Muscle of back (tissue), 3 donors: ENCODE measurements at regions not wholly inside any gene's neighbourhood (a gene's known extent, or its start where the extent isn't known, plus 50 kb on each side); places are given as distances from the start of the nearest gene placed in this dataset.
"Not testable (repeated sequence)": the region's sequence is repeated elsewhere in the genome, so short reads cannot be mapped to it uniquely, and the experiment has no call there.

Experiments
- DNase-seq, 3 donors: peaks; one replicate each; pipeline versions ENCODE4 v3.0.0 to v3.0.0-alpha.2; 2013

GRCh38 chrX:122301491-122301890 lies 882.6 kb upstream of the GRIA3 start:
- DNase-seq: peak in 2 of 3 donors; percentile 6 to 52

GRCh38 chrX:122303761-122304160 lies 880.3 kb upstream of the GRIA3 start:
- no peak for DNase-seq

DNA sequence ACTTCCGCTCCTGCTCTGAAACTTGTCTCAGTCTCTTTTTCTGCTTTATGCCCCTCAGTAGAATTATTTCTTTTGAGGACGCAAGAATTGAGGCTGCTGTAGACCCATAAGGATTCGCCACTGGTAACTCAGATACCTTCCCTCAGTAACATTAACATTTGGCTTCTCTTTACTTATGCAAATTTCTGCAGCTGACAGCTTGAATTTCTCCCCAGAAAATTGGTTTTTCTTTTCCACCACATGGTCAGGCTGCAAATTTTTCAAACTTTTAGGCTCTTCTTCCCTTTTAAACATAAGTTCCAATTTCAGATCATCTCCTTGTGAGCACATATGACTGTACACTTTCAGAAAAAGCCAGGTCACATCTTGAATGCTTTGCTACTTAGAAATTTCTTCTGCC lies 839.3 kb upstream of the GRIA3 start:
- DNase-seq: no peak

DNA sequence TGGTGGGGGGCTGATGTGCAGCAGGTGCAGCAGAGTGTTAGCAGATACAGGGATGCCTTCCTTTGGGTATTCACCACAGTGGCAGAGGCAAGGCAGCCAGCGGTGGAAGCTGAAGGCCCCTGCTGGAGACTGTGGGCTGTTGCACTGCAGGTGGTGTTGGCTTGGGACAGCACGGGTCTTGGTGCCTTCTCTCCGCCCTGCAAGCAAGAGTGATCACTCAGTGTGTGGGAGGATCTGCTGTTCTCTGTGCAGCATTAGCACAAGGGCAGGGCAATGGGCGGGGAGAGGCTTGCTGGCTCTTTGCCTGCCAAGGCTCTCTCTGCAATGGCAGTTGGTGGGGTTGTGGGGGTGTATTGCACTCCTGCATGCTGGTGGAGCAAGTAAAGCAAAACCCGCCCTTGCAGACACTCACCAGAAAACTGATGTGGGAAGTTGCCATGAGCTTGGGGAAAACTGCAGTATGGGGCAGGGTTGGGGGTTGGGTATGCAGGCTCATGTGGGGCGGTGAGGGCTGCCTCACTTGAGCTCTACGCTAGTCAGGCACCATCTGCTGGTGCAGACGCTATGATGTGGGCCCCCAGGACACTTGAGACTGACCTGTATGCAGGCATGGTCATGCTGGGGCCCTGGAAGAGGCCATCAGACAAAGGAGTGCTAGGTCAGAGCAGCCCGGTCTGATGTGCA lies 820.8 kb upstream of the GRIA3 start:
- no peak for DNase-seq

DNA sequence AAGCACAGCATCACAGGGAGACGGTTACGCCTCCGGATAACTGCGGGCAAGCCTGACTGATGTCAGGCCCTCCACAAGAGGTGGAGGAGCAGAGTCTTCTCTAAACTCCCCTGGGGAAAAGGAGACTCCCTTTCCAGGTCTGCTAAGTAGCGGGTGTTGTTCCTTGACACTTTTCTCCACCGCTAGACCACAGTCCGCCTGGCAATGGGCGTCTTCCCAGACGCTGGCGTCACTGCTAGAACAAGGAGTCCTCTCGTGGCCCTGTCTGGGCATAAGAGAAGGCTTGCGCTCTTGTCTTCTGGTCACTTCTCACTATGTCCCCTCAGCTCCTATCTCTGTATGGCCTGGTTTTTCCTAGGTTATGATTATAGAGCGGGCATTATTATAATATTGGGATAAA lies 808.5 kb upstream of the GRIA3 start:
- not testable (repeated sequence) for DNase-seq

- DNase-seq: no peak
Observed at GRCh38 chrX:122389005-122389404, 795.1 kb upstream of the GRIA3 start.

DNA sequence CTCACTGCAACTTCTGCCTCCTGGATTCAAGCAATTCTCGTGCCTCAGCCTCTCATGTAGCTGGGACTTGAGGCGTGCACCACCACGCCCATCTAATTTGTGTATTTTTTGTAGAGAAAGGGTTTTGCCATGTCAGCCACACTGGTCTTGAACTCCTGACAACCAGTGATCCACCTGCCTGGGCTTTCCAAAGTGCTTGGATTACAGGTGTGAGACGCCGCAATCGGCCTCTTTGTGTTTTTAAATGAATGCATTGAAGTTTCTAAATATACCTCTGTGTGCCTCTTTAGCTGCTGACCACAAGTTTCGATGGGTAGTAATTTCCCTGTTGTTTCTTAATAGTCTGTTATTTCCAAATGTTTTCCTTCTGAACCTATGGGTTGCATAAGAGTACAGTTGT lies 765.3 kb upstream of the GRIA3 start:
- DNase-seq: no peak

GRCh38 chrX:122421434-122422121 lies 762.5 kb upstream of the GRIA3 start:
- no peak for DNase-seq

GRCh38 chrX:122422547-122422946 lies 761.5 kb upstream of the GRIA3 start:
- no peak for DNase-seq

GRCh38 chrX:122434942-122435341 lies 749.1 kb upstream of the GRIA3 start:
- DNase-seq: no peak

GRCh38 chrX:122439831-122440230 lies 744.2 kb upstream of the GRIA3 start:
- DNase-seq: no peak

- DNase-seq: no peak
Observed at GRCh38 chrX:122440832-122441231, 743.2 kb upstream of the GRIA3 start.

DNA sequence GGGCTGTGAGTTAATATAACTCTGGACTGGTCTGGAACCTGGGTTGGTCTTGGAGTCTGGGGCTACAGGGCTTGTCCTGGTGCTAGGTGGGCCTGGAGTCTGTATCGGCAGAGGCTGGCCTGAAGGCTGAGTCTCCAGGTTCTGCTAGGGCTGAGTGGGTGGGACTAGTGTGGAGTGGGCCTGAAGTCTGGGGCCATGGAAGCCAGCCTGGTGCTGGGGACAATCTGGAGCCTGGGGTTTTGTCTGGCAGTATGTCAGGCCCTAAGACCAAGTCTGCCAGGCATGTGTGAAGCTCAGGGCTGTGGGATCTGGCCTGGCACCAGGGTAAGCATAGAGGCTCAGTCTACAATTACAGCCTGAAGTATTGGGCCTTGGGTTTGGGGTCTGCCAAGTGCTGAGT lies 742.6 kb upstream of the GRIA3 start:
- no peak for DNase-seq

GRCh38 chrX:122445466-122445865 lies 738.6 kb upstream of the GRIA3 start:
- DNase-seq: peak in 2 of 3 donors; percentile 30 to 62

GRCh38 chrX:122464341-122464740 lies 719.7 kb upstream of the GRIA3 start:
- DNase-seq: no peak

- DNase-seq: no peak
Observed at GRCh38 chrX:122475306-122475705, 708.8 kb upstream of the GRIA3 start.

- DNase-seq: peak in 2 of 3 donors; percentile 1 to 30
Observed at GRCh38 chrX:122500556-122500955, 683.5 kb upstream of the GRIA3 start.

- DNase-seq: peak in 1 of 3 donors; percentile 21
Observed at GRCh38 chrX:122501652-122502051, 682.4 kb upstream of the GRIA3 start.

GRCh38 chrX:122504026-122504425 lies 680.1 kb upstream of the GRIA3 start:
- no peak for DNase-seq

DNA sequence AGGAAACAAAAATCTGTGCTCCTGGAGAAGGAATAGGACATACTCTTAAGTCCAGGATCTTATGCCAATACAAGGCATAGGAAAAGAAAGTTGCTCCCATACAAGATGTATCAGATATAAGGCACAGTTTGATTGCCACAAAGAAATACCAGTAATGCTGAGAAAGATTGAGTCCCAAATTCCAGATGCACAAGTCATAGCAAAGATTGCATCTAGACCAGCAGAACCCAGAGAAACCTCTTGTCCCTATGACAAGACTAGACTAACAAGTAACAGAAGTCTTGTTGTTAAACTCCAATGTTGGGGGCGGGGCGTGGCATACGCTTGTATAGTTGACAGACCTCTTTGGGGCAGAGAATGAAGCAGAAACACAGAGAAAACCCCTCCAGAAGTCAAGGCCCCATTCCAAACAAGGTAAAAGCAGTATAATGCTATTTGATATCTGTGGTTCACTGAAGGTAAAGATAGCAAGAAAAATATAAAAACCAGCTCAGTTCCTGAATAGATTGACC lies 671.5 kb upstream of the GRIA3 start:
- DNase-seq: no peak

- peak in 1 of 3 donors; percentile 33 for DNase-seq
Observed at GRCh38 chrX:122517786-122518185, 666.3 kb upstream of the GRIA3 start.

DNA sequence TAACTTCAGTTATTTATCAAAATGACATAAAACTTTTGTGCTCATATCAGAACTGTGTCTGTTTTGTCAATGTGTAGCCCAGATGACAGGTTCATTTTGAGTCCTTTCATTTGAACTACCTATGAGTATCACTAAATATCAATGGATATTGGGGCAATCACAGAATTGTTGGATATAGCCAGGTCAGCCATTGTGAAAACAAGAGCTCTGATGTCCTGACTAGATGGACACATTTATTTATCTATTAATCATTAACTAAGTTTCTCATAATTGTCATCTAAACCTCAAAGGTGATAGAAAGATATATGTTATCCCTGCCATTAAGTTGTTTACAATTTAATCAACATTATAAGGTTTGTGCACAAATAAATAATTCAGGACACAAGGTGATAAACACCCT lies 638.3 kb upstream of the GRIA3 start:
- no peak for DNase-seq

DNA sequence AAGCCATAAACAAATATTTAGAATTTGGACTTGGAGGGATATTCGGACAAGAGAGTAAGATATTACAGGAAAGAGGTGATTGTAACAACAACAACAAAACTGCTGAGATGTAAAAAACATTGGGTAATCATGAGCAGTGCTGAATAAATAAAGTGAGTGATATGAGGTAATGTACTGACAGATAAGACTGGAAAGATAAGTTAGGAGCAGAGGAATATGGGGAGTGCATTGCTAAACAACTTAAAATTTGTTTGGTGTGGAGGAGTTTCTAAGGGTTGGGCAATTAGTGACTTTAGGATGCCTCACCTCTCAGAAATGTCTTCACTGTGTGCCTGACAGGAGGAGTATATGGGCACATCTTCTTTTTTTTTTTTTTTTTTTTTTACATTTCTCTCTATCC lies 637.8 kb upstream of the GRIA3 start:
- DNase-seq: no peak
